Endothelial cell of umbilical vein (primary cell): ENCODE measurements at regions not wholly inside any gene's neighbourhood (a gene's known extent, or its start where the extent isn't known, plus 50 kb on each side); places are given as distances from the start of the nearest gene placed in this dataset.

Experiments used
- BruUV-seq: library from RNA; stranded (reverse); fragments of 400-500 nt; replicated peaks from 2 replicates; lab custom pipeline; 2021; lab: Mats Ljungman, UMichigan
- CTCF ChIA-PET: fragments of 300-600, 350-600 bp; sonication (Branson Sonifier 250); formaldehyde crosslinking; loops from one replicate; lab custom pipeline; 2021; ENCODE audit warnings: antibody characterized with exemption, inconsistent platforms; lab: Charles Lee
- POLR2A ChIA-PET: fragments of 300-600, 350-600 bp; sonication (Branson Sonifier 250); formaldehyde crosslinking; loops from one replicate; lab custom pipeline; 2021; ENCODE audit warnings: antibody characterized with exemption, inconsistent platforms; lab: Charles Lee
- DNase-seq: peaks from one replicate; pipeline ENCODE4 v3.0.0-alpha.2; 2011; ENCODE audit warnings: low read depth, low spot score
- FAIRE-seq: peaks from 2 replicates; lab custom pipeline; 2011; peaks lifted over from hg19 to GRCh38; lab: Jason Lieb, UNC
- H2AFZ ChIP-seq: 2 replicates; pipeline ENCODE4 v1.6.0; 2012; ENCODE audit warnings: low read depth, low read length, control low read depth, inconsistent platforms
- H3K27ac ChIP-seq: 2 replicates; pipeline ENCODE4 v1.5.1; 2011; ENCODE audit warnings: low read depth, mild to moderate bottlenecking, control low read depth, low read length, moderate library complexity; ENCODE audit not compliant: insufficient read depth
- H3K27me3 ChIP-seq, 2 experiments: 2 replicates each; pipeline versions ENCODE4 v1.6.0 to v1.6.1; 2011; ENCODE audit warnings: low read length in 2 of 2, mixed read lengths in 1 of 2; ENCODE audit not compliant: control insufficient read depth in 2 of 2, insufficient read depth in 2 of 2
- H3K36me3 ChIP-seq, 2 experiments: 2 replicates in 1 of 2; 3 replicates in 1 of 2; pipeline ENCODE4 v1.5.1; 2011; ENCODE audit warnings: low read length in 2 of 2, mild to moderate bottlenecking in 1 of 2, moderate library complexity in 1 of 2; ENCODE audit not compliant: control insufficient read depth in 2 of 2, insufficient read depth in 2 of 2; ENCODE audit errors: extremely low read depth in 1 of 2
- H3K4me1 ChIP-seq: 3 replicates; pipeline ENCODE4 v1.5.1; 2011; ENCODE audit warnings: mild to moderate bottlenecking, low read length; ENCODE audit not compliant: control insufficient read depth, insufficient read depth; ENCODE audit errors: extremely low read depth
- H3K4me2 ChIP-seq: 2 replicates; pipeline ENCODE4 v1.6.1; 2011; ENCODE audit warnings: low read length, control low read depth, mixed read lengths; ENCODE audit not compliant: insufficient read depth
- H3K4me3 ChIP-seq, 3 experiments: fragments of 200-600 bp in 1 of 3; sonication (generic), shearing (Covaris generic) in 1 of 3; replicated peaks in 1 of 3; 2 replicates each; pipeline ENCODE4 v1.5.1; 2011 to 2016; ENCODE audit warnings: control low read depth in 3 of 3, low read length in 3 of 3, mild to moderate bottlenecking in 2 of 3, inconsistent platforms in 1 of 3, low read depth in 1 of 3, moderate library complexity in 1 of 3; ENCODE audit not compliant: insufficient read depth in 1 of 3
- H3K79me2 ChIP-seq: 2 replicates; pipeline ENCODE4 v1.6.0; 2012; ENCODE audit warnings: low read length, inconsistent platforms; ENCODE audit not compliant: control insufficient read depth, insufficient read depth
- H3K9ac ChIP-seq: replicated peaks from 2 replicates; pipeline ENCODE3; 2011; ENCODE audit warnings: low read length, control low read depth; ENCODE audit not compliant: insufficient read depth; ENCODE audit errors: extremely low read depth
- H3K9me1 ChIP-seq: replicated peaks from 3 replicates; pipeline ENCODE4 v1.6.0; 2011; ENCODE audit warnings: mild to moderate bottlenecking, low read length; ENCODE audit not compliant: control insufficient read depth, insufficient read depth; ENCODE audit errors: extremely low read depth
- H3K9me3 ChIP-seq: replicated peaks from 2 replicates; pipeline ENCODE4 v1.5.1; 2012; ENCODE audit warnings: low read length, inconsistent platforms; ENCODE audit not compliant: control insufficient read depth, insufficient read depth
- H4K20me1 ChIP-seq: replicated peaks from 2 replicates; pipeline ENCODE3; 2011; ENCODE audit warnings: mild to moderate bottlenecking, low read length; ENCODE audit not compliant: control insufficient read depth, insufficient read depth; ENCODE audit errors: extremely low read depth
- EZH2 ChIP-seq: IDR thresholded peaks from 2 replicates; pipeline ENCODE4 v1.6.1; 2012; ENCODE audit warnings: borderline replicate concordance, low read depth, mild to moderate bottlenecking, moderate library complexity, low read length, inconsistent platforms; ENCODE audit not compliant: severe bottlenecking
- FOS ChIP-seq: IDR thresholded peaks from 2 replicates; pipeline ENCODE4 v1.6.1; 2011; ENCODE audit warnings: mild to moderate bottlenecking, low read length, moderate library complexity, borderline replicate concordance; ENCODE audit not compliant: insufficient read depth
- GATA2 ChIP-seq: IDR thresholded peaks from 2 replicates; pipeline ENCODE4 v1.7.0; 2011; ENCODE audit warnings: low read depth, mild to moderate bottlenecking, moderate library complexity, mixed read lengths, low read length; ENCODE audit not compliant: insufficient read length, insufficient read depth
- JUN ChIP-seq: IDR thresholded peaks from 2 replicates; pipeline ENCODE4 v1.6.1; 2011; ENCODE audit warnings: borderline replicate concordance, low read depth; ENCODE audit not compliant: insufficient read length, insufficient read depth
- MAX ChIP-seq: IDR thresholded peaks from 2 replicates; pipeline ENCODE4 v1.6.1; 2011; ENCODE audit not compliant: insufficient read depth, insufficient read length
- MYC ChIP-seq: IDR thresholded peaks from one replicate; pipeline ENCODE4 v1.6.1; 2011; ENCODE audit warnings: mild to moderate bottlenecking, low read depth, low read length
- POLR2A ChIP-seq: IDR thresholded peaks from 2 replicates; pipeline ENCODE4 v1.6.1; 2012; ENCODE audit warnings: low read depth, mild to moderate bottlenecking, control low read depth, low read length
- POLR2AphosphoS5 ChIP-seq: IDR thresholded peaks from 2 replicates; pipeline ENCODE4 v1.6.1; 2012; ENCODE audit warnings: low read depth, mild to moderate bottlenecking, control low read depth, low read length, moderate library complexity; ENCODE audit not compliant: insufficient read depth
- dilution Hi-C: fragments of 300-500 bp; cut with MboI; formaldehyde crosslinking; loops from one replicate; pipeline ENCODE4 v1.15.0; 2019; ENCODE audit warnings: low sequenced_read_pairs; ENCODE audit not compliant: extremely low pct_ligation_motif_present
- intact Hi-C: fragments of 100-400 bp; cut with micrococcal nuclease; formaldehyde crosslinking; loops from one replicate; pipeline ENCODE4 v1.10.0; 2022
- TF ChIP-seq, protein P1 (sequence below), 2 donors: IDR thresholded peaks; 1 replicate in 1 of 2; 2 replicates in 1 of 2; pipeline ENCODE4 v1.5.1; 2011; ENCODE audit warnings: low read length in 2 of 2, mild to moderate bottlenecking in 2 of 2, moderate library complexity in 2 of 2, control low read depth in 1 of 2, inconsistent platforms in 1 of 2, low read depth in 1 of 2; ENCODE audit not compliant: insufficient read depth in 1 of 2; ENCODE audit errors: extremely low read depth in 1 of 2

- BruUV-seq: no TSS peak
- Histone ChIP-seq H3K4me1 (no peaks in the 10 kb centered on the region), H4K20me1 (no peaks in the 10 kb centered on the region), H3K4me2 (no peak overlapping the region), H3K36me3 (no peaks in the 10 kb centered on the region), H2AFZ (no peak overlapping the region), H3K27me3 (no peaks in the 10 kb centered on the region), H3K79me2 (no peaks in the 10 kb centered on the region), H3K27ac (no peak overlapping the region), H3K9me3 (no peaks in the 10 kb centered on the region), H3K9me1 (no peaks in the 10 kb centered on the region), H3K4me3 (no peak overlapping the region), H3K9ac (no peak overlapping the region)
- intact Hi-C loops: no loop called here
- dilution Hi-C loops: no loop called here
- CTCF ChIA-PET: no interaction called here
- no peak for TF ChIP-seq MAX
- DNase-seq (no peak), FAIRE-seq (no peak)
- POLR2A ChIA-PET: no interaction called here
Observed at GRCh38 chr6:49348561-49348960, 114.5 kb downstream of the MMUT start.

GRCh38 chr6:49342410-49342809 is 120.6 kb downstream of the MMUT start:
- H2AFZ ChIP-seq: no peak overlapping the region
- ChIA-PET CTCF (interaction anchor here (1.2 kb wide), 1 partner anchor 11 kb away, joined by 3 read pairs; no protein-coding TSS in a partner anchor), POLR2A (no interaction called here)
- no peaks in the 10 kb centered on the region for H3K9me3 ChIP-seq
- H3K4me2 ChIP-seq: no peak overlapping the region
- no peaks in the 10 kb centered on the region for H3K9me1 ChIP-seq
- no peak overlapping the region for H3K4me3 ChIP-seq
- H3K27me3 ChIP-seq: no peaks in the 10 kb centered on the region
- no peak overlapping the region for H3K27ac ChIP-seq
- no peak for FAIRE-seq
- TF ChIP-seq POLR2AphosphoS5: no peak
- TF ChIP-seq MYC: no peak
- TF ChIP-seq, protein P1, sequence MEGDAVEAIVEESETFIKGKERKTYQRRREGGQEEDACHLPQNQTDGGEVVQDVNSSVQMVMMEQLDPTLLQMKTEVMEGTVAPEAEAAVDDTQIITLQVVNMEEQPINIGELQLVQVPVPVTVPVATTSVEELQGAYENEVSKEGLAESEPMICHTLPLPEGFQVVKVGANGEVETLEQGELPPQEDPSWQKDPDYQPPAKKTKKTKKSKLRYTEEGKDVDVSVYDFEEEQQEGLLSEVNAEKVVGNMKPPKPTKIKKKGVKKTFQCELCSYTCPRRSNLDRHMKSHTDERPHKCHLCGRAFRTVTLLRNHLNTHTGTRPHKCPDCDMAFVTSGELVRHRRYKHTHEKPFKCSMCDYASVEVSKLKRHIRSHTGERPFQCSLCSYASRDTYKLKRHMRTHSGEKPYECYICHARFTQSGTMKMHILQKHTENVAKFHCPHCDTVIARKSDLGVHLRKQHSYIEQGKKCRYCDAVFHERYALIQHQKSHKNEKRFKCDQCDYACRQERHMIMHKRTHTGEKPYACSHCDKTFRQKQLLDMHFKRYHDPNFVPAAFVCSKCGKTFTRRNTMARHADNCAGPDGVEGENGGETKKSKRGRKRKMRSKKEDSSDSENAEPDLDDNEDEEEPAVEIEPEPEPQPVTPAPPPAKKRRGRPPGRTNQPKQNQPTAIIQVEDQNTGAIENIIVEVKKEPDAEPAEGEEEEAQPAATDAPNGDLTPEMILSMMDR (IDR thresholded peaks at IDR 0.05; ENCODE audit: extremely low read depth in 1 of 2, insufficient read depth in 1 of 2, low read depth in 1 of 2, low read length in 2 of 2): no peak
- no peak for TF ChIP-seq FOS
- no peak for TF ChIP-seq MAX
- TF ChIP-seq EZH2: no peak
- no peak for TF ChIP-seq GATA2
- no peak for TF ChIP-seq JUN
- TF ChIP-seq POLR2A: no peak
- H3K36me3 ChIP-seq: no peaks in the 10 kb centered on the region
- no peak for DNase-seq
- H3K79me2 ChIP-seq: no peaks in the 10 kb centered on the region
- dilution Hi-C loops (no loop called here), intact Hi-C loops (no loop called here)
- BruUV-seq: no TSS peak
- H4K20me1 ChIP-seq: no peaks in the 10 kb centered on the region
- no peak overlapping the region for H3K9ac ChIP-seq
- peaks cover 3% of the 10 kb centered on the region for H3K4me1 ChIP-seq
